ENCODE measurements at regions not wholly inside any gene's neighbourhood (a gene's known extent, or its start where the extent isn't known, plus 50 kb on each side); places are given as distances from the start of the nearest gene placed in this dataset.

DNA sequence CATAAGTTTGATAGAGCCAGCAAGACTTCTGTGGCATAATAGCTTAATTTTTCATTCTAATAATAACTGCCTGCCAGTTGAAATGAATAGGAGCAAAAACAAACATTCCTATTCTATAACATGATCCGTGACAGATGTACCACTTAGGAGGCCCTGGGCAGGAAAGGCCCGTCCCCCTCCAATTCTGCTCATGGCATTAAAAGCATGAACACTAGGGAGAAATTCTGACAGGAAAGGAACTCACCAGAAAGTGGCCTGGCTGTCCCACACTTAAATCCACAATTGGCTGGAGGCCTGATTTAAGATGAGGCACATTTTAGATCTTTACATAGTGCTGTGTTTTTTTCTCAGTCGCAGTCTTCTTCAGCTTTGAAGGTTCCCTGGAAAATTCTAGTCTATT is 261.9 kb upstream of the ETAA1 start:
- H3K27me3 ChIP-seq (ENCODE audit: control insufficient read depth in 1 of 2, insufficient read depth in 1 of 2, low read length in 2 of 2) = no peaks in the 10 kb centered on the region
- H2BK120ac ChIP-seq (ENCODE audit: low read depth, low read length) = no peak overlapping the region
- no peak overlapping the region for H2BK15ac ChIP-seq (ENCODE audit: low read depth, poor library complexity, severe bottlenecking)
- no peak overlapping the region for H3K4me3 ChIP-seq (ENCODE audit: insufficient read depth in 1 of 2, low read depth in 1 of 2, low read length in 2 of 2)
- DNase-seq = no peak
- H2BK12ac ChIP-seq (ENCODE audit: low read length in 2 of 2) = no peak overlapping the region
- 66% methylated on average over 2 of the region's 3 CpGs for WGBS
- no peak overlapping the region for H2AFZ ChIP-seq (ENCODE audit: low read depth, low read length)
- H4K8ac ChIP-seq (ENCODE audit: low read length) = no peak overlapping the region
- no peaks in the 10 kb centered on the region for H3K9me3 ChIP-seq (ENCODE audit: control insufficient read depth, low read length)
- no peak overlapping the region for H3K23ac ChIP-seq (ENCODE audit: low read length in 2 of 2)
- no peak overlapping the region for H3K4ac ChIP-seq (ENCODE audit: low read depth in 1 of 2, low read length in 2 of 2)
- H3K4me1 ChIP-seq (ENCODE audit: control insufficient read depth, insufficient read depth, low read depth, low read length) = no peaks in the 10 kb centered on the region
- no peak overlapping the region for H3K4me2 ChIP-seq (ENCODE audit: low read length, poor library complexity, severe bottlenecking)
- H2BK5ac ChIP-seq (ENCODE audit: low read depth, low read length, poor library complexity, severe bottlenecking) = no peak overlapping the region
- no peaks in the 10 kb centered on the region for H3K79me1 ChIP-seq (replicated peaks; ENCODE audit: low read length, poor library complexity, severe bottlenecking)
- H3K36me3 ChIP-seq (ENCODE audit: control insufficient read depth in 1 of 2, insufficient read depth in 2 of 2, low read depth in 1 of 2, low read length in 2 of 2) = no peaks in the 10 kb centered on the region
- H3K14ac ChIP-seq (ENCODE audit: low read length in 2 of 2) = no peak overlapping the region
- no peak overlapping the region for H2AK5ac ChIP-seq (ENCODE audit: low read length, severe bottlenecking)
- no peak overlapping the region for H3K27ac ChIP-seq (ENCODE audit: low read length, poor library complexity, severe bottlenecking)
- no peak overlapping the region for H4K91ac ChIP-seq (ENCODE audit: low read length)
- H3K9ac ChIP-seq (ENCODE audit: low read length) = no peak overlapping the region
- H3K18ac ChIP-seq (ENCODE audit: low read depth in 1 of 2, low read length in 2 of 2) = no peak overlapping the region

DNA sequence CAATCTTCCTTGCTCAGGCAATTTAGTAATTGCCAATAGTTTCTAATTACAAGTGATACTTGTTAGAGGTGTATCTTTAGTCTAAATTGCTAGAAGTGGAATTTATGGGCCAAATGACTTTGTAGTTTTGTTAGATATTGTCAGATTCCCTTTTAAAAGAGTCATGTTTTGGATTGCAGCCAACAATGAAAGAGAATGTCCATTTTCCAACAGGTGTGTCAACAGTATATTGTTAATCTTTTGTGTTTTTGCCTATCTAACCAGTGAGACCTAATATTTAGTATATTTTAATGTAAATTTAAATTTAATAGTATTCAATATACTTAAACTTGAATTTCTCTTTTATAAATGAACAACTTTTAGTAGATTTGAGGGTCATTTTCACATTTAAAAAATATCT is 259.4 kb upstream of the ETAA1 start:
- Histone ChIP-seq H2AK5ac (ENCODE audit: low read length, severe bottlenecking) (no peak overlapping the region), H2AFZ (ENCODE audit: low read depth, low read length) (no peak overlapping the region), H3K27ac (ENCODE audit: low read length, poor library complexity, severe bottlenecking) (no peak overlapping the region), H4K91ac (ENCODE audit: low read length) (no peak overlapping the region), H3K4me3 (ENCODE audit: insufficient read depth in 1 of 2, low read depth in 1 of 2, low read length in 2 of 2) (no peak overlapping the region), H3K23ac (ENCODE audit: low read length in 2 of 2) (no peak overlapping the region), H3K9me3 (ENCODE audit: control insufficient read depth, low read length) (no peaks in the 10 kb centered on the region), H3K14ac (ENCODE audit: low read length in 2 of 2) (no peak overlapping the region), H3K79me1 (replicated peaks; ENCODE audit: low read length, poor library complexity, severe bottlenecking) (no peaks in the 10 kb centered on the region), H3K36me3 (ENCODE audit: control insufficient read depth in 1 of 2, insufficient read depth in 2 of 2, low read depth in 1 of 2, low read length in 2 of 2) (no peaks in the 10 kb centered on the region), H2BK12ac (ENCODE audit: low read length in 2 of 2) (no peak overlapping the region), H2BK5ac (ENCODE audit: low read depth, low read length, poor library complexity, severe bottlenecking) (no peak overlapping the region), H3K4me1 (ENCODE audit: control insufficient read depth, insufficient read depth, low read depth, low read length) (no peaks in the 10 kb centered on the region), H3K18ac (ENCODE audit: low read depth in 1 of 2, low read length in 2 of 2) (no peak overlapping the region), H3K9ac (ENCODE audit: low read length) (no peak overlapping the region), H3K27me3 (ENCODE audit: control insufficient read depth in 1 of 2, insufficient read depth in 1 of 2, low read length in 2 of 2) (no peaks in the 10 kb centered on the region), H2BK120ac (ENCODE audit: low read depth, low read length) (no peak overlapping the region), H2BK15ac (ENCODE audit: low read depth, poor library complexity, severe bottlenecking) (no peak overlapping the region), H3K4me2 (ENCODE audit: low read length, poor library complexity, severe bottlenecking) (no peak overlapping the region), H3K4ac (ENCODE audit: low read depth in 1 of 2, low read length in 2 of 2) (no peak overlapping the region), H4K8ac (ENCODE audit: low read length) (no peak overlapping the region)
- no peak for DNase-seq

GRCh38 chr2:67142071-67142470 is 255.1 kb upstream of the ETAA1 start:
- Histone ChIP-seq H4K8ac (ENCODE audit: low read length) (no peak overlapping the region), H3K9me3 (ENCODE audit: control insufficient read depth, low read length) (no peaks in the 10 kb centered on the region), H3K9ac (ENCODE audit: low read length) (no peak overlapping the region), H4K91ac (ENCODE audit: low read length) (no peak overlapping the region), H3K23ac (ENCODE audit: low read length in 2 of 2) (no peak overlapping the region), H3K18ac (ENCODE audit: low read depth in 1 of 2, low read length in 2 of 2) (no peak overlapping the region), H3K27ac (ENCODE audit: low read length, poor library complexity, severe bottlenecking) (no peak overlapping the region), H3K79me1 (replicated peaks; ENCODE audit: low read length, poor library complexity, severe bottlenecking) (no peaks in the 10 kb centered on the region), H2BK15ac (ENCODE audit: low read depth, poor library complexity, severe bottlenecking) (no peak overlapping the region), H2AFZ (ENCODE audit: low read depth, low read length) (no peak overlapping the region), H2BK12ac (ENCODE audit: low read length in 2 of 2) (no peak overlapping the region), H3K36me3 (ENCODE audit: control insufficient read depth in 1 of 2, insufficient read depth in 2 of 2, low read depth in 1 of 2, low read length in 2 of 2) (no peaks in the 10 kb centered on the region), H2BK5ac (ENCODE audit: low read depth, low read length, poor library complexity, severe bottlenecking) (no peak overlapping the region), H3K4ac (ENCODE audit: low read depth in 1 of 2, low read length in 2 of 2) (no peak overlapping the region), H3K4me2 (ENCODE audit: low read length, poor library complexity, severe bottlenecking) (no peak overlapping the region), H3K14ac (ENCODE audit: low read length in 2 of 2) (no peak overlapping the region), H3K4me3 (ENCODE audit: insufficient read depth in 1 of 2, low read depth in 1 of 2, low read length in 2 of 2) (no peak overlapping the region), H2BK120ac (ENCODE audit: low read depth, low read length) (no peak overlapping the region), H3K27me3 (ENCODE audit: control insufficient read depth in 1 of 2, insufficient read depth in 1 of 2, low read length in 2 of 2) (no peaks in the 10 kb centered on the region), H2AK5ac (ENCODE audit: low read length, severe bottlenecking) (no peak overlapping the region), H3K4me1 (ENCODE audit: control insufficient read depth, insufficient read depth, low read depth, low read length) (no peaks in the 10 kb centered on the region)
- no peak for DNase-seq
- no CpG with 5 or more reads among the region's 1 CpG for WGBS

- 60% methylated on average over 1 of the region's 2 CpGs for WGBS
- H3K36me3 ChIP-seq (ENCODE audit: control insufficient read depth in 1 of 2, insufficient read depth in 2 of 2, low read depth in 1 of 2, low read length in 2 of 2) = no peaks in the 10 kb centered on the region
Observed at GRCh38 chr2:67142741-67143140, 254.4 kb upstream of the ETAA1 start.

More at GRCh38 chr2:67142741-67143140, 254.4 kb upstream of the ETAA1 start:
- H3K18ac ChIP-seq (ENCODE audit: low read depth in 1 of 2, low read length in 2 of 2) = no peak overlapping the region
- DNase-seq = no peak
- no peak overlapping the region for H2AFZ ChIP-seq (ENCODE audit: low read depth, low read length)
- no peak overlapping the region for H2BK5ac ChIP-seq (ENCODE audit: low read depth, low read length, poor library complexity, severe bottlenecking)
- no peak overlapping the region for H4K8ac ChIP-seq (ENCODE audit: low read length)
- H3K4me1 ChIP-seq (ENCODE audit: control insufficient read depth, insufficient read depth, low read depth, low read length) = no peaks in the 10 kb centered on the region
- no peak overlapping the region for H3K4me2 ChIP-seq (ENCODE audit: low read length, poor library complexity, severe bottlenecking)
- H2BK15ac ChIP-seq (ENCODE audit: low read depth, poor library complexity, severe bottlenecking) = no peak overlapping the region
- H3K9ac ChIP-seq (ENCODE audit: low read length) = no peak overlapping the region
- no peak overlapping the region for H3K4ac ChIP-seq (ENCODE audit: low read depth in 1 of 2, low read length in 2 of 2)
- no peaks in the 10 kb centered on the region for H3K9me3 ChIP-seq (ENCODE audit: control insufficient read depth, low read length)
- no peak overlapping the region for H2BK12ac ChIP-seq (ENCODE audit: low read length in 2 of 2)
- H3K14ac ChIP-seq (ENCODE audit: low read length in 2 of 2) = no peak overlapping the region
- no peaks in the 10 kb centered on the region for H3K27me3 ChIP-seq (ENCODE audit: control insufficient read depth in 1 of 2, insufficient read depth in 1 of 2, low read length in 2 of 2)
- no peak overlapping the region for H3K4me3 ChIP-seq (ENCODE audit: insufficient read depth in 1 of 2, low read depth in 1 of 2, low read length in 2 of 2)
- no peak overlapping the region for H2BK120ac ChIP-seq (ENCODE audit: low read depth, low read length)
- no peak overlapping the region for H4K91ac ChIP-seq (ENCODE audit: low read length)
- H3K79me1 ChIP-seq (replicated peaks; ENCODE audit: low read length, poor library complexity, severe bottlenecking) = no peaks in the 10 kb centered on the region
- H3K23ac ChIP-seq (ENCODE audit: low read length in 2 of 2) = no peak overlapping the region
- no peak overlapping the region for H2AK5ac ChIP-seq (ENCODE audit: low read length, severe bottlenecking)
- H3K27ac ChIP-seq (ENCODE audit: low read length, poor library complexity, severe bottlenecking) = no peak overlapping the region

All from mesenchymal stem cell (in vitro differentiated cells and primary cell).